Stimulated activated naive CD8-positive, alpha-beta T cell treated with anti-CD3 and anti-CD28 coated beads, Interleukin-15, amount 100 ng/mL, for 72 hours (primary cell): ENCODE measurements at regions not wholly inside any gene's neighbourhood (a gene's known extent, or its start where the extent isn't known, plus 50 kb on each side); places are given as distances from the start of the nearest gene placed in this dataset.

Source experiments
- ATAC-seq: fragments of 150-1000 bp; cut with Tn5 transposase; 2 replicates; pipeline ENCODE4 v1.10.0; 2021; ENCODE audit warnings: mild to moderate bottlenecking, moderate library complexity
- DNase-seq, 2 donors: peaks; one replicate each; pipeline ENCODE4 v3.0.0; 2021 to 2022
- H3K27ac Mint-ChIP-seq, 2 donors: one replicate each; pipeline ENCODE4 v1.8.0; 2022; ENCODE audit warnings: mild to moderate bottlenecking in 2 of 2, mixed read lengths in 2 of 2, moderate library complexity in 2 of 2
- H3K27me3 Mint-ChIP-seq: one replicate; pipeline ENCODE4 v1.8.0; 2022; ENCODE audit warnings: mixed read lengths
- H3K4me1 Mint-ChIP-seq: one replicate; pipeline ENCODE4 v1.8.0; 2022; ENCODE audit warnings: mild to moderate bottlenecking, mixed read lengths
- H3K4me3 Mint-ChIP-seq, 2 donors: one replicate each; pipeline ENCODE4 v1.8.0; 2022; ENCODE audit warnings: mild to moderate bottlenecking in 2 of 2, mixed read lengths in 2 of 2, moderate library complexity in 1 of 2
- H3K9me3 Mint-ChIP-seq, 2 donors: one replicate each; pipeline ENCODE4 v1.8.0; 2022; ENCODE audit warnings: mixed read lengths in 2 of 2

GRCh38 chr19:31545777-31546176 is 196.5 kb upstream of the TSHZ3 start:
- Mint-ChIP-seq H3K4me1 (no peaks in the 10 kb centered on the region), H3K27me3 (peaks cover 7% of the 10 kb centered on the region), H3K4me3 (no peak overlapping the region), H3K9me3 (peaks cover 5 to 19% of the 10 kb centered on the region in 2 donors), H3K27ac (no peak overlapping the region)
- no peak for ATAC-seq
- DNase-seq, result no peak

- Mint-ChIP-seq H3K27me3 (peaks cover under 1% of the 10 kb centered on the region), H3K9me3 (peaks cover 5 to 13% of the 10 kb centered on the region in 2 donors), H3K4me1 (no peaks in the 10 kb centered on the region), H3K27ac (no peak overlapping the region), H3K4me3 (no peak overlapping the region)
- DNase-seq (no peak), ATAC-seq (no peak)
Observed at GRCh38 chr19:31546205-31546960, 197.1 kb upstream of the TSHZ3 start.

DNA sequence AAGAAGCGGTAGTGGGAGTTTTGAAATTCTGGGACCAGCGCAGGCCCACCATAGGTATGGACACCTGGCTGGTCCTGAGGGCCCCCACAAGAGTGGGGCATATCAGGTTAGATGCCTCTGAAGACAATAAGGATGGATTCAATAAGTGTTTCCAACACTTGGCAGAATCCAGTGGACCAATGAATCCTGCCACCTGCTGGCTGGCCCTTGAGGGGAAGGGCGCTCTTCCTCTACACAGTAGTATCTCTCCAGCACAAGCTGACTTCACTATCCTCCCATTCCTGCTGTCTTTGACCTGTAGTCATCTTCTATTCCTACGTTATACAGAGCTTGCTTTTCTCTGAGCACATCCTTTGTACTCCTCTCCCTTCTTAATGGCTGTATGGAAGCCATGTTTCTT is 199.7 kb upstream of the TSHZ3 start:
- ATAC-seq (no peak), DNase-seq (no peak)
- H3K27ac Mint-ChIP-seq, result no peak overlapping the region
- H3K4me1 Mint-ChIP-seq, result no peaks in the 10 kb centered on the region
- peaks cover 5 to 7% of the 10 kb centered on the region in 2 donors for H3K9me3 Mint-ChIP-seq
- no peak overlapping the region for H3K4me3 Mint-ChIP-seq
- no peaks in the 10 kb centered on the region for H3K27me3 Mint-ChIP-seq

- Mint-ChIP-seq H3K4me1 (no peaks in the 10 kb centered on the region), H3K27me3 (no peaks in the 10 kb centered on the region), H3K27ac (no peak overlapping the region), H3K4me3 (no peak overlapping the region), H3K9me3 (peaks cover 0 to 7% of the 10 kb centered on the region in 2 donors)
- DNase-seq, result no peak
- ATAC-seq, result no peak
Observed at GRCh38 chr19:31553112-31553845, 204.0 kb upstream of the TSHZ3 start.

DNA sequence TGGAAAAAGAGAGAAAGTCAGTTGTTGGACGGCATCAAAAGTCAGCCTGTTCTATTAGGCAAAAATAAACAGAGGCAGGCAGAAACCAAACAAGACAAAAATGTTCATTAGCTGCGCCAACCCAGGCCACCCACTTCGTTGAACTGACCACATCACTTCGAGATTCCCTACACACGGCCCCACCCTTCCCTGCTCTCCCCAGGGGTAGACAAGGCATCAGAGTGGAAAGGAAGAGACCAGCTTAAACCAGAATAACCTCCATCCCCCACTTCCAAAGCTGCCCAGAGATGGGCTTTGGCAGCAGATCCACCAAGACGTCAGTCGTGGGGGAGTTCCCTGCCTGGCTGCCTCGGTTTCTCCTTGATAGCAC is 204.6 kb upstream of the TSHZ3 start:
- no peaks in the 10 kb centered on the region for H3K27me3 Mint-ChIP-seq
- no peak for ATAC-seq
- H3K9me3 Mint-ChIP-seq, result peaks cover 0 to 8% of the 10 kb centered on the region in 2 donors
- H3K4me1 Mint-ChIP-seq, result no peaks in the 10 kb centered on the region
- no peak overlapping the region for H3K4me3 Mint-ChIP-seq
- no peak for DNase-seq
- no peak overlapping the region for H3K27ac Mint-ChIP-seq

GRCh38 chr19:31554360-31554759 is 205.1 kb upstream of the TSHZ3 start:
- H3K27ac Mint-ChIP-seq, result peak overlapping the region in 1 of 2 donors; percentile 85
- DNase-seq (no peak), ATAC-seq (no peak)
- no peak overlapping the region for H3K4me3 Mint-ChIP-seq
- H3K27me3 Mint-ChIP-seq, result no peaks in the 10 kb centered on the region
- H3K9me3 Mint-ChIP-seq, result peaks cover 0 to 10% of the 10 kb centered on the region in 2 donors
- no peaks in the 10 kb centered on the region for H3K4me1 Mint-ChIP-seq

DNA sequence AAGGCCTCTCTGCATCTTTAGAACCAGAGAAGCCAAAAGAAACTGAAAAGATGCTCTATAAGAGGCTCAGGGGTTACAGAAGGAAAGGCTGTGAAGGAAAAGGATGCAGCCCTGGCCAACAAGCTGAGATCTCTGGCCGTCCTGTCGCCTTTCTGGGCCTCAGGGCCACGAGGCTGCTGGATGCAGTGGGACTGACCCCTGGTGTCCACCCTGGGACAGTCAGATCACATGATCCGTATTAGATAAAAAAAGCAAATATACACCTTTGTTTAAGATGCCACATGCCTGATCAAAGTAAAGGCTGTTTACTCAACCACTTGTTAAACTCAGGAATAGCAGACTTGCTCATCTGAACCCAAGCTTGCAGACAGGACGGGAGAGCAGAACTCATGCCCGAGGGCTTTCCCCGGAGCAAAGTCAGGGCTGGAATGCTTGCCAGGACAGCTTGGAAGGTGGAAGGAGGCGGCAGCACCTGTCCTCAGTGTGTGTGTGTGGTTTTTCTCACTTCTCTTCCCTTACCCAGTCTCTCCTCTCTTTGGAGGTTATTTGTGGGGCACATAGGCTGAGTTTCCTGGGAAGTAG is 206.5 kb upstream of the TSHZ3 start:
- no peak overlapping the region for H3K4me3 Mint-ChIP-seq
- no peak for DNase-seq
- H3K27ac Mint-ChIP-seq, result no peak overlapping the region
- peaks cover 7 to 18% of the 10 kb centered on the region in 2 donors for H3K9me3 Mint-ChIP-seq
- no peak for ATAC-seq
- no peaks in the 10 kb centered on the region for H3K27me3 Mint-ChIP-seq
- H3K4me1 Mint-ChIP-seq, result no peaks in the 10 kb centered on the region

DNA sequence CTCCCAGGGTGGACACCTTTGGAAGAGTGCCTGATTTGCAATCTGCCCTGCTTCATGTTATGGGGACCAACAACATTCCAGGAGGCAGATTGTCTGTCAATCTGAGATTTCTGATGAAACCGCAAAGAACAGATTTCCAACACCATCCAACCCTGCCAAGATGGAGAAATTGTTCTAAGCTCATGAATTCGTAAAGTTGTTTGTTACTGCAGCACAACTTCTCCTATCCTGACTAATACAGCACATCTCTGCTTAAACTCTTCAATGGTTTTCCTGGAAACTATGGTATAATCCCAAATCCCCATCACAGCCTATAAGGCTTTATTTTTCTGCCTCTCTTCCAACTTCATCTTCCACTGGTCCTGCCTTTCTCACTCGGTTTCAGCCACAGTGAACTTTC is 210.3 kb upstream of the TSHZ3 start:
- Mint-ChIP-seq H3K27me3 (no peaks in the 10 kb centered on the region), H3K9me3 (peaks cover 7 to 18% of the 10 kb centered on the region in 2 donors), H3K4me3 (no peak overlapping the region), H3K4me1 (no peaks in the 10 kb centered on the region), H3K27ac (no peak overlapping the region)
- no peak for ATAC-seq
- no peak for DNase-seq

GRCh38 chr19:31560086-31561060 is 211.1 kb upstream of the TSHZ3 start:
- Mint-ChIP-seq H3K27me3 (no peaks in the 10 kb centered on the region), H3K4me1 (no peaks in the 10 kb centered on the region), H3K4me3 (no peak overlapping the region), H3K27ac (no peak overlapping the region), H3K9me3 (peaks cover 7 to 18% of the 10 kb centered on the region in 2 donors)
- DNase-seq, result no peak
- no peak for ATAC-seq

- DNase-seq, result no peak
- ATAC-seq, result no peak
- Mint-ChIP-seq H3K27me3 (no peaks in the 10 kb centered on the region), H3K9me3 (peaks cover 7 to 21% of the 10 kb centered on the region in 2 donors), H3K4me3 (no peak overlapping the region), H3K4me1 (no peaks in the 10 kb centered on the region), H3K27ac (no peak overlapping the region)
Observed at GRCh38 chr19:31562966-31563612, 213.9 kb upstream of the TSHZ3 start.

DNA sequence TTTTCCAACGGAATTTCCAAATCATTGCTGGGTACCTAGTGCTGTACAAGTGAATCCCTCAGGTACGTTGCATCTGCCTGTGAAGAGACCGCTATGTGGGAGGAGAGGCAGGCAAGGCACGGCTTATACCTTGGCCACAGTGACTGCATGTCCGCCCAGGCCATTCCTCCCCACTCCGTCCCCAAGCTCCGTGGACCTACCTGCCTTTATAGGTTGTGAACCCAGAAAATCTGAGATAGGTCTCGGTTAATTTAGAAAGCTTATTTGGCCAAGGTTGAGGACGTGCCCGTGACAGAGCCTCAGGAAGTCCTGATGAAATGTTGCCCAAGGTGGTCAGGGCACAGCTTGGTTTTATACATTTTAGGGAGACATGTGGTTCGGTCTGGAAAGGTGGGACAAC is 218.5 kb upstream of the TSHZ3 start:
- no peak for ATAC-seq
- Mint-ChIP-seq H3K9me3 (peaks cover 0 to 8% of the 10 kb centered on the region in 2 donors), H3K4me1 (no peaks in the 10 kb centered on the region), H3K27ac (no peak overlapping the region), H3K4me3 (no peak overlapping the region), H3K27me3 (no peaks in the 10 kb centered on the region)
- no peak for DNase-seq

DNA sequence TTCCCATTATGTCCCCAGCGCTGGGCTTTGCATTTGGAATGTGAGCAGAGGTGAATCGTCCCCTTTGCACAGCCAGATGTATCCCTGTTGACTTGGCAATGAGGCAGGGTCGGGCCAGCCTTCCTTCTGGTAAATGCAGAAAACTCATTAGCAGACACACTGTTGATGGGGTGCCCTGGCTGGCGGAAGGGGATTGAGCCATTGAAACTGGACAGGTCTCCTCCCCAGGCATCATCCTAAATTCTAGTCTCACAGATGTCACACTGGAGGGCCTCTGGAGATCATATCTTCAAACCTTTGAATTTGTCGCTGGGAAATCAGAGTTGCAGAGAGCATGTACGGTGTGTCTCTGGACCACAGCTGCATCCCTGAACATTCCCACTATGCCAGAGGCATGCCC is 219.5 kb upstream of the TSHZ3 start:
- Mint-ChIP-seq H3K9me3 (peaks cover 0 to 8% of the 10 kb centered on the region in 2 donors), H3K27ac (no peak overlapping the region), H3K4me1 (no peaks in the 10 kb centered on the region), H3K4me3 (no peak overlapping the region), H3K27me3 (no peaks in the 10 kb centered on the region)
- DNase-seq (no peak), ATAC-seq (no peak)

- Mint-ChIP-seq H3K9me3 (peaks cover 0 to 8% of the 10 kb centered on the region in 2 donors), H3K27me3 (no peaks in the 10 kb centered on the region), H3K27ac (no peak overlapping the region), H3K4me1 (no peaks in the 10 kb centered on the region), H3K4me3 (no peak overlapping the region)
- DNase-seq (no peak), ATAC-seq (no peak)
Observed at GRCh38 chr19:31570718-31571117, 221.5 kb upstream of the TSHZ3 start.

GRCh38 chr19:31572102-31572975 is 223.1 kb upstream of the TSHZ3 start:
- DNase-seq (no peak), ATAC-seq (no peak)
- H3K27me3 Mint-ChIP-seq, result no peaks in the 10 kb centered on the region
- H3K4me3 Mint-ChIP-seq, result no peak overlapping the region
- H3K27ac Mint-ChIP-seq, result no peak overlapping the region
- H3K9me3 Mint-ChIP-seq, result no peaks in the 10 kb centered on the region
- no peaks in the 10 kb centered on the region for H3K4me1 Mint-ChIP-seq
